ENCODE measurements at regions not wholly inside any gene's neighbourhood (a gene's known extent, or its start where the extent isn't known, plus 50 kb on each side); places are given as distances from the start of the nearest gene placed in this dataset.

- DNase-seq (ENCODE audit: low spot score) = no peak
- no CpG with 5 or more reads among the region's 1 CpG for WGBS, 2 donors (ENCODE audit: extremely low coverage in 2 of 2, insufficient read length in 2 of 2, insufficient replicate concordance in 1 of 2)
- Histone ChIP-seq H2BK12ac (ENCODE audit: low read length) (no peak overlapping the region), H3K4ac (ENCODE audit: low read length) (no peak overlapping the region), H3K36me3 (replicated peaks in 1 of 2; ENCODE audit: control insufficient read depth in 2 of 2, insufficient read depth in 2 of 2, low read length in 2 of 2) (no peaks in the 10 kb centered on the region), H3K4me1 (ENCODE audit: control insufficient read depth in 2 of 2, insufficient read depth in 1 of 2, low read depth in 1 of 2, low read length in 2 of 2) (no peaks in the 10 kb centered on the region), H2AK5ac (ENCODE audit: low read depth, low read length) (no peak overlapping the region), H3K23ac (ENCODE audit: low read depth, low read length, poor library complexity) (no peak overlapping the region), H3K18ac (ENCODE audit: low read length) (no peak overlapping the region), H3K79me1 (ENCODE audit: low read depth, low read length) (no peaks in the 10 kb centered on the region), H2BK120ac (ENCODE audit: low read depth, low read length) (no peak overlapping the region), H3K14ac (ENCODE audit: low read length) (no peak overlapping the region), H2BK15ac (ENCODE audit: low read length) (no peak overlapping the region), H3K4me2 (ENCODE audit: insufficient read depth, low read length, poor library complexity, severe bottlenecking) (no peak overlapping the region), H3K4me3 (ENCODE audit: low read length in 2 of 2) (no peak overlapping the region), H4K8ac (ENCODE audit: low read depth, low read length) (no peak overlapping the region), H3K9me3 (replicated peaks in 1 of 2; ENCODE audit: control insufficient read depth in 2 of 2, insufficient read depth in 1 of 2, low read depth in 1 of 2, low read length in 2 of 2) (no peaks in the 10 kb centered on the region), H3K9ac (ENCODE audit: low read depth, low read length, poor library complexity) (no peak overlapping the region), H3K27me3 (ENCODE audit: control insufficient read depth in 3 of 3, insufficient read depth in 3 of 3, low read depth in 1 of 3, low read length in 3 of 3) (no peaks in the 10 kb centered on the region), H3K27ac (replicated peaks; ENCODE audit: low read length) (no peak overlapping the region), H2AFZ (ENCODE audit: low read length) (no peak overlapping the region), H4K91ac (ENCODE audit: low read depth, low read length, poor library complexity) (no peak overlapping the region), H2BK5ac (ENCODE audit: low read length) (no peak overlapping the region)
These were observed 262.2 kb upstream of the TTC29 start for GRCh38 chr4:147207911-147208310.

- Histone ChIP-seq H3K79me1 (ENCODE audit: low read depth, low read length) (no peaks in the 10 kb centered on the region), H3K4me2 (ENCODE audit: insufficient read depth, low read length, poor library complexity, severe bottlenecking) (no peak overlapping the region)
These were observed 263.2 kb upstream of the EDNRA start for GRCh38 chr4:147217655-147218054.

DNA sequence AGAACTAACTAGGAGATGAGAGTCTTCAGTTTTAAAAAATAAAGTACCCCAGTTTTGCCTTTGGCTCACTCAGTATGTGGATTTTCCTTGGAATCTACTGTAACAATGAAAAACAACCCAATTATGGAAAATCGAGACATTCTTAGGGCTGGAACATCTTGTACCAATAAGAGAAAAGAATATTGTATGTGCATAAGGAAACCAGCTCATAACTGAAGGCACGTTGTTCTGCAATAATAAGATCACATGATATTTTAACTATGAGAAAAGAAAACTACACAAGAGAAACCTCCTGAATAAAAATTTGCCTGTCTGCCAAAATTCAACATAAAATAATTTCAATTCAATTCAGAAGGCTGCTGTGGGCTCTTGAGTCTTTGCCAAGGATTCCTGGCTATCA, 261.8 kb upstream of the EDNRA start:
- no peak overlapping the region for H2BK120ac ChIP-seq (ENCODE audit: low read depth, low read length)
- H3K4me3 ChIP-seq (ENCODE audit: low read length in 2 of 2) = no peak overlapping the region
- no peak overlapping the region for H3K23ac ChIP-seq (ENCODE audit: low read depth, low read length, poor library complexity)
- no peaks in the 10 kb centered on the region for H3K79me1 ChIP-seq (ENCODE audit: low read depth, low read length)
- no peak for DNase-seq (ENCODE audit: low spot score)
- H3K27me3 ChIP-seq (ENCODE audit: control insufficient read depth in 3 of 3, insufficient read depth in 3 of 3, low read depth in 1 of 3, low read length in 3 of 3) = peaks cover 0 to 2% (median 0%) of the 10 kb centered on the region in 3 experiments
- H3K36me3 ChIP-seq (replicated peaks in 1 of 2; ENCODE audit: control insufficient read depth in 2 of 2, insufficient read depth in 2 of 2, low read length in 2 of 2) = no peaks in the 10 kb centered on the region
- WGBS, 2 donors (ENCODE audit: extremely low coverage in 2 of 2, insufficient read length in 2 of 2, insufficient replicate concordance in 1 of 2) = no CpG with 5 or more reads among the region's 2 CpGs
- no peak overlapping the region for H2AFZ ChIP-seq (ENCODE audit: low read length)
- no peak overlapping the region for H2BK12ac ChIP-seq (ENCODE audit: low read length)
- H3K9ac ChIP-seq (ENCODE audit: low read depth, low read length, poor library complexity) = no peak overlapping the region
- H4K8ac ChIP-seq (ENCODE audit: low read depth, low read length) = no peak overlapping the region
- H3K18ac ChIP-seq (ENCODE audit: low read length) = no peak overlapping the region
- H3K9me3 ChIP-seq (replicated peaks in 1 of 2; ENCODE audit: control insufficient read depth in 2 of 2, insufficient read depth in 1 of 2, low read depth in 1 of 2, low read length in 2 of 2) = no peaks in the 10 kb centered on the region
- no peak overlapping the region for H3K4me2 ChIP-seq (ENCODE audit: insufficient read depth, low read length, poor library complexity, severe bottlenecking)
- no peak overlapping the region for H2BK15ac ChIP-seq (ENCODE audit: low read length)
- no peak overlapping the region for H4K91ac ChIP-seq (ENCODE audit: low read depth, low read length, poor library complexity)
- H3K14ac ChIP-seq (ENCODE audit: low read length) = no peak overlapping the region
- no peak overlapping the region for H3K27ac ChIP-seq (replicated peaks; ENCODE audit: low read length)
- no peaks in the 10 kb centered on the region for H3K4me1 ChIP-seq (ENCODE audit: control insufficient read depth in 2 of 2, insufficient read depth in 1 of 2, low read depth in 1 of 2, low read length in 2 of 2)
- H2AK5ac ChIP-seq (ENCODE audit: low read depth, low read length) = no peak overlapping the region
- H2BK5ac ChIP-seq (ENCODE audit: low read length) = no peak overlapping the region
- H3K4ac ChIP-seq (ENCODE audit: low read length) = no peak overlapping the region

More at GRCh38 chr4:147217655-147218054, 263.2 kb upstream of the EDNRA start:
- Histone ChIP-seq H2AFZ (ENCODE audit: low read length) (no peak overlapping the region), H3K9ac (ENCODE audit: low read depth, low read length, poor library complexity) (no peak overlapping the region), H2BK15ac (ENCODE audit: low read length) (no peak overlapping the region), H3K36me3 (replicated peaks in 1 of 2; ENCODE audit: control insufficient read depth in 2 of 2, insufficient read depth in 2 of 2, low read length in 2 of 2) (no peaks in the 10 kb centered on the region), H3K4ac (ENCODE audit: low read length) (no peak overlapping the region), H3K14ac (ENCODE audit: low read length) (no peak overlapping the region), H2BK120ac (ENCODE audit: low read depth, low read length) (no peak overlapping the region), H3K27me3 (ENCODE audit: control insufficient read depth in 3 of 3, insufficient read depth in 3 of 3, low read depth in 1 of 3, low read length in 3 of 3) (peaks cover 0 to 2% (median 0%) of the 10 kb centered on the region in 3 experiments), H2BK5ac (ENCODE audit: low read length) (no peak overlapping the region), H3K27ac (replicated peaks; ENCODE audit: low read length) (no peak overlapping the region), H4K91ac (ENCODE audit: low read depth, low read length, poor library complexity) (no peak overlapping the region), H2BK12ac (ENCODE audit: low read length) (no peak overlapping the region), H3K18ac (ENCODE audit: low read length) (no peak overlapping the region), H3K4me1 (ENCODE audit: control insufficient read depth in 2 of 2, insufficient read depth in 1 of 2, low read depth in 1 of 2, low read length in 2 of 2) (no peaks in the 10 kb centered on the region), H3K4me3 (ENCODE audit: low read length in 2 of 2) (no peak overlapping the region), H3K23ac (ENCODE audit: low read depth, low read length, poor library complexity) (no peak overlapping the region), H4K8ac (ENCODE audit: low read depth, low read length) (no peak overlapping the region), H2AK5ac (ENCODE audit: low read depth, low read length) (no peak overlapping the region), H3K9me3 (replicated peaks in 1 of 2; ENCODE audit: control insufficient read depth in 2 of 2, insufficient read depth in 1 of 2, low read depth in 1 of 2, low read length in 2 of 2) (no peaks in the 10 kb centered on the region)
- DNase-seq (ENCODE audit: low spot score) = no peak

DNA sequence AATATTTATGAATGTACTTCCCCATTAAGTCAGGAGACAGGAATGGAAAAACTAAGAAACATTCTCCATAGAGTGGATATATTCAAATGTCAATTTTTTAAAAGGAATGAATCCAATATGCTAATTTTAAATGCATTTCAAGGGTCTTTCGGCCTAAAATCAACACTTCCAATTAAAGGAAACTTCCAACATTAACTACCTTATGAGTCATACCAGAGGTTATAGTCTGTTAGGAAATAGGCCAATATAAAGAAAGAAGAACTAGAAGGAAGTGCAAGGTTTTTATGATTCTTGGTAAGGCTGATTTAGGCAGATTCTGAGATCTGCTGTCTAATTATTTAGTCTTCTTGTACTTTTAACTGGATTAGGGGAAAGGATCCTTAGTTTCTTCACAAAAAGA, 260.1 kb upstream of the EDNRA start:
- Histone ChIP-seq H3K4ac (ENCODE audit: low read length) (no peak overlapping the region), H3K27me3 (ENCODE audit: control insufficient read depth in 3 of 3, insufficient read depth in 3 of 3, low read depth in 1 of 3, low read length in 3 of 3) (peaks cover 0 to 2% (median 0%) of the 10 kb centered on the region in 3 experiments), H3K9ac (ENCODE audit: low read depth, low read length, poor library complexity) (no peak overlapping the region), H3K4me2 (ENCODE audit: insufficient read depth, low read length, poor library complexity, severe bottlenecking) (no peak overlapping the region), H2AK5ac (ENCODE audit: low read depth, low read length) (no peak overlapping the region), H2AFZ (ENCODE audit: low read length) (no peak overlapping the region), H3K4me3 (ENCODE audit: low read length in 2 of 2) (no peak overlapping the region), H3K4me1 (ENCODE audit: control insufficient read depth in 2 of 2, insufficient read depth in 1 of 2, low read depth in 1 of 2, low read length in 2 of 2) (no peaks in the 10 kb centered on the region), H3K27ac (replicated peaks; ENCODE audit: low read length) (no peak overlapping the region), H3K14ac (ENCODE audit: low read length) (no peak overlapping the region), H3K36me3 (replicated peaks in 1 of 2; ENCODE audit: control insufficient read depth in 2 of 2, insufficient read depth in 2 of 2, low read length in 2 of 2) (no peaks in the 10 kb centered on the region), H3K9me3 (replicated peaks in 1 of 2; ENCODE audit: control insufficient read depth in 2 of 2, insufficient read depth in 1 of 2, low read depth in 1 of 2, low read length in 2 of 2) (no peaks in the 10 kb centered on the region), H2BK12ac (ENCODE audit: low read length) (no peak overlapping the region), H4K8ac (ENCODE audit: low read depth, low read length) (no peak overlapping the region), H4K91ac (ENCODE audit: low read depth, low read length, poor library complexity) (no peak overlapping the region), H3K18ac (ENCODE audit: low read length) (no peak overlapping the region), H2BK5ac (ENCODE audit: low read length) (no peak overlapping the region), H3K23ac (ENCODE audit: low read depth, low read length, poor library complexity) (no peak overlapping the region), H2BK120ac (ENCODE audit: low read depth, low read length) (no peak overlapping the region), H3K79me1 (ENCODE audit: low read depth, low read length) (no peaks in the 10 kb centered on the region), H2BK15ac (ENCODE audit: low read length) (no peak overlapping the region)
- no peak for DNase-seq (ENCODE audit: low spot score)
- no CpG with 5 or more reads among the region's 1 CpG for WGBS, 2 donors (ENCODE audit: extremely low coverage in 2 of 2, insufficient read length in 2 of 2, insufficient replicate concordance in 1 of 2)

All from neuronal stem cell (in vitro differentiated cells).